ENCODE measurements at regions not wholly inside any gene's neighbourhood (a gene's known extent, or its start where the extent isn't known, plus 50 kb on each side); places are given as distances from the start of the nearest gene placed in this dataset.

DNA sequence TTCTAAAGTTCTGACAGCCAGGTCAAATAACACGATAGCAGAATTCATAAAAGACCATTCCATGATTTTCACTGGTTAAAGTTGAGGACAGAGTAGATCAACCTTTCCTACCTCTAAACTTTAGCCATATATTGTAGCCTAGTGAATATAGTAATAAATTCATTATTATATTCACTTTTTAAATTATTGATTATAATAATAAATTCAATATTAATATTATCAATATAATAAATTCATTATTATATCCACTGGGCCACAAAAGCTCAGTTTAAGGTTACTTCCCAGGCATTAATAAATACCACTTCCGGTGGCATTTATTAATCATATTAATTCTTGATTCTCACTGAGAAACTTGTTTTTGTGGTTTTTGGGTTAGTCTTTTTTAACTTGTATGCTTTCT, 85.7 kb upstream of the GPC6 start:
- FAIRE-seq (no peak), DNase-seq (ENCODE audit: low spot score) (no peak), ATAC-seq (no peak)
- intact Hi-C loops (cut with micrococcal nuclease; ENCODE audit: unreplicated experiment) (no loop called here), in situ Hi-C loops (cut with HindIII; ENCODE audit: extremely low pct_ligation_motif_present, low pct_unique_long_range_greater_than_20kb) (no loop called here)
- Histone ChIP-seq H3K79me2 (ENCODE audit: insufficient read depth, low read length) (no peaks in the 10 kb centered on the region), H3K9ac (ENCODE audit: insufficient read depth, low read depth, low read length) (no peak overlapping the region), H3K4me3 (replicated peaks in 1 of 3; ENCODE audit: insufficient read depth in 1 of 3, low read depth in 2 of 3, low read length in 3 of 3) (no peak overlapping the region), H3K36me3 (replicated peaks in 1 of 2; ENCODE audit: control insufficient read depth in 1 of 2, insufficient read depth in 2 of 2, low read length in 2 of 2) (no peaks in the 10 kb centered on the region), H4K20me1 (ENCODE audit: insufficient read depth, low read length) (no peaks in the 10 kb centered on the region), H3K4me1 (ENCODE audit: insufficient read depth, low read length) (no peaks in the 10 kb centered on the region), H3K4me2 (ENCODE audit: low read depth, low read length) (no peak overlapping the region), H3K27me3 (ENCODE audit: control insufficient read depth in 1 of 2, insufficient read depth in 2 of 2, low read length in 2 of 2) (no peaks in the 10 kb centered on the region), H2AFZ (ENCODE audit: low read length) (no peak overlapping the region), H3K9me3 (ENCODE audit: low read length) (no peaks in the 10 kb centered on the region), H3K27ac (ENCODE audit: extremely low read length, insufficient read depth, low read length) (no peak overlapping the region)
- CTCF ChIA-PET (ENCODE audit: low intra/inter-chr PET ratio, low total read pairs) = no interaction called here
- POLR2A ChIA-PET = no interaction called here
- TF ChIP-seq ZNF569 (CRISPR knock-in tag; IDR thresholded peaks at IDR 0.05; ENCODE audit: borderline replicate concordance) (no peak), FOXP1 (IDR thresholded peaks at IDR 0.05) (no peak), FOXP1 (CRISPR knock-in tag; IDR thresholded peaks at IDR 0.05) (no peak)
- TF ChIP-seq, protein P1, sequence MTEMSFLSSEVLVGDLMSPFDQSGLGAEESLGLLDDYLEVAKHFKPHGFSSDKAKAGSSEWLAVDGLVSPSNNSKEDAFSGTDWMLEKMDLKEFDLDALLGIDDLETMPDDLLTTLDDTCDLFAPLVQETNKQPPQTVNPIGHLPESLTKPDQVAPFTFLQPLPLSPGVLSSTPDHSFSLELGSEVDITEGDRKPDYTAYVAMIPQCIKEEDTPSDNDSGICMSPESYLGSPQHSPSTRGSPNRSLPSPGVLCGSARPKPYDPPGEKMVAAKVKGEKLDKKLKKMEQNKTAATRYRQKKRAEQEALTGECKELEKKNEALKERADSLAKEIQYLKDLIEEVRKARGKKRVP (CRISPR knock-in tag; IDR thresholded peaks at IDR 0.05) = no peak
- WGBS (ENCODE audit: low lambda C conversion rate) = 51% methylated on average over 2 of the region's 2 CpGs
- no TSS peak for BruUV-seq (replicated peaks)

DNA sequence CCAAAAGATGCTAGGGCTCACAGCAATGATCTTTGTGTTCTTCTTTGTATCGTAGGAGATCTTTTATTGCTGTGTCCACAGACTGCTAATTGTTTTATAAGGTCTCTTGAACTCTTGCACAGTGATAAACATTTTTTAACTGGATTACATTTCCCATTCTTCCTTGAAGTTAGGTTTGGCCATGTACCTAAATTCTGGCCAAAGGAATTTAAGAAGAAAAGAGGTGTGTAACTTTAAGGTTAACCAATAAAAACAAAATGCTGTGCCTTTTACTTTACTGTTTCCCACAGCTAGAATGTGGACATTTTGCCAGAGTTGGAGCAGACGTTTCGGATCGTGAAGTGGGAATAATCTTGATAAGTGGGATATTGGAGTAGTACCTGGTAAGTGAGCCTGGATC, 82.6 kb upstream of the GPC6 start:
- H3K27ac ChIP-seq (ENCODE audit: extremely low read length, insufficient read depth, low read length) = no peak overlapping the region
- H3K4me3 ChIP-seq (replicated peaks in 1 of 3; ENCODE audit: insufficient read depth in 1 of 3, low read depth in 2 of 3, low read length in 3 of 3) = no peak overlapping the region
- DNase-seq (ENCODE audit: low spot score) = no peak
- FAIRE-seq = no peak
- no peak overlapping the region for H3K9ac ChIP-seq (ENCODE audit: insufficient read depth, low read depth, low read length)
- no peaks in the 10 kb centered on the region for H3K4me1 ChIP-seq (ENCODE audit: insufficient read depth, low read length)
- ChIA-PET CTCF (ENCODE audit: low intra/inter-chr PET ratio, low total read pairs) (no interaction called here), POLR2A (no interaction called here)
- H3K27me3 ChIP-seq (ENCODE audit: control insufficient read depth in 1 of 2, insufficient read depth in 2 of 2, low read length in 2 of 2) = no peaks in the 10 kb centered on the region
- ATAC-seq = no peak
- H3K9me3 ChIP-seq (ENCODE audit: low read length) = no peaks in the 10 kb centered on the region
- in situ Hi-C loops (cut with HindIII; ENCODE audit: extremely low pct_ligation_motif_present, low pct_unique_long_range_greater_than_20kb) = no loop called here
- 2% methylated on average over 4 of the region's 4 CpGs for WGBS (ENCODE audit: low lambda C conversion rate)
- BruUV-seq (replicated peaks) = no TSS peak
- H3K36me3 ChIP-seq (replicated peaks in 1 of 2; ENCODE audit: control insufficient read depth in 1 of 2, insufficient read depth in 2 of 2, low read length in 2 of 2) = no peaks in the 10 kb centered on the region
- H4K20me1 ChIP-seq (ENCODE audit: insufficient read depth, low read length) = no peaks in the 10 kb centered on the region
- intact Hi-C loops (cut with micrococcal nuclease; ENCODE audit: unreplicated experiment) = no loop called here
- no peaks in the 10 kb centered on the region for H3K79me2 ChIP-seq (ENCODE audit: insufficient read depth, low read length)
- H2AFZ ChIP-seq (ENCODE audit: low read length) = no peak overlapping the region
- no peak overlapping the region for H3K4me2 ChIP-seq (ENCODE audit: low read depth, low read length)
- TF ChIP-seq, protein P2, sequence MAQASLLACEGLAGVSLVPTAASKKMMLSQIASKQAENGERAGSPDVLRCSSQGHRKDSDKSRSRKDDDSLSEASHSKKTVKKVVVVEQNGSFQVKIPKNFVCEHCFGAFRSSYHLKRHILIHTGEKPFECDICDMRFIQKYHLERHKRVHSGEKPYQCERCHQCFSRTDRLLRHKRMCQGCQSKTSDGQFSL (CRISPR knock-in tag; IDR thresholded peaks at IDR 0.05) = no peak
- TF ChIP-seq, protein P3, sequence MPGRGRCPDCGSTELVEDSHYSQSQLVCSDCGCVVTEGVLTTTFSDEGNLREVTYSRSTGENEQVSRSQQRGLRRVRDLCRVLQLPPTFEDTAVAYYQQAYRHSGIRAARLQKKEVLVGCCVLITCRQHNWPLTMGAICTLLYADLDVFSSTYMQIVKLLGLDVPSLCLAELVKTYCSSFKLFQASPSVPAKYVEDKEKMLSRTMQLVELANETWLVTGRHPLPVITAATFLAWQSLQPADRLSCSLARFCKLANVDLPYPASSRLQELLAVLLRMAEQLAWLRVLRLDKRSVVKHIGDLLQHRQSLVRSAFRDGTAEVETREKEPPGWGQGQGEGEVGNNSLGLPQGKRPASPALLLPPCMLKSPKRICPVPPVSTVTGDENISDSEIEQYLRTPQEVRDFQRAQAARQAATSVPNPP (CRISPR knock-in tag; IDR thresholded peaks at IDR 0.05) = no peak
- TF ChIP-seq, protein P4, sequence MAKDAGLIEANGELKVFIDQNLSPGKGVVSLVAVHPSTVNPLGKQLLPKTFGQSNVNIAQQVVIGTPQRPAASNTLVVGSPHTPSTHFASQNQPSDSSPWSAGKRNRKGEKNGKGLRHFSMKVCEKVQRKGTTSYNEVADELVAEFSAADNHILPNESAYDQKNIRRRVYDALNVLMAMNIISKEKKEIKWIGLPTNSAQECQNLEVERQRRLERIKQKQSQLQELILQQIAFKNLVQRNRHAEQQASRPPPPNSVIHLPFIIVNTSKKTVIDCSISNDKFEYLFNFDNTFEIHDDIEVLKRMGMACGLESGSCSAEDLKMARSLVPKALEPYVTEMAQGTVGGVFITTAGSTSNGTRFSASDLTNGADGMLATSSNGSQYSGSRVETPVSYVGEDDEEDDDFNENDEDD (CRISPR knock-in tag; IDR thresholded peaks at IDR 0.05; ENCODE audit: borderline replicate concordance) = no peak
- TF ChIP-seq ZNF44 (CRISPR knock-in tag; IDR thresholded peaks at IDR 0.05) = no peak
- TF ChIP-seq, protein P5, sequence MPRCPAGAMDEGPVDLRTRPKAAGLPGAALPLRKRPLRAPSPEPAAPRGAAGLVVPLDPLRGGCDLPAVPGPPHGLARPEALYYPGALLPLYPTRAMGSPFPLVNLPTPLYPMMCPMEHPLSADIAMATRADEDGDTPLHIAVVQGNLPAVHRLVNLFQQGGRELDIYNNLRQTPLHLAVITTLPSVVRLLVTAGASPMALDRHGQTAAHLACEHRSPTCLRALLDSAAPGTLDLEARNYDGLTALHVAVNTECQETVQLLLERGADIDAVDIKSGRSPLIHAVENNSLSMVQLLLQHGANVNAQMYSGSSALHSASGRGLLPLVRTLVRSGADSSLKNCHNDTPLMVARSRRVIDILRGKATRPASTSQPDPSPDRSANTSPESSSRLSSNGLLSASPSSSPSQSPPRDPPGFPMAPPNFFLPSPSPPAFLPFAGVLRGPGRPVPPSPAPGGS (CRISPR knock-in tag; IDR thresholded peaks at IDR 0.05) = no peak
- TF ChIP-seq, protein P6, sequence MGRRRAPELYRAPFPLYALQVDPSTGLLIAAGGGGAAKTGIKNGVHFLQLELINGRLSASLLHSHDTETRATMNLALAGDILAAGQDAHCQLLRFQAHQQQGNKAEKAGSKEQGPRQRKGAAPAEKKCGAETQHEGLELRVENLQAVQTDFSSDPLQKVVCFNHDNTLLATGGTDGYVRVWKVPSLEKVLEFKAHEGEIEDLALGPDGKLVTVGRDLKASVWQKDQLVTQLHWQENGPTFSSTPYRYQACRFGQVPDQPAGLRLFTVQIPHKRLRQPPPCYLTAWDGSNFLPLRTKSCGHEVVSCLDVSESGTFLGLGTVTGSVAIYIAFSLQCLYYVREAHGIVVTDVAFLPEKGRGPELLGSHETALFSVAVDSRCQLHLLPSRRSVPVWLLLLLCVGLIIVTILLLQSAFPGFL (CRISPR knock-in tag; IDR thresholded peaks at IDR 0.05) = no peak
- TF ChIP-seq ZNF670 (CRISPR knock-in tag; IDR thresholded peaks at IDR 0.05; ENCODE audit: borderline replicate concordance) = no peak
- no peak for TF ChIP-seq GZF1 (CRISPR knock-in tag; IDR thresholded peaks at IDR 0.05)
- no peak for TF ChIP-seq ZNF383 (CRISPR knock-in tag; IDR thresholded peaks at IDR 0.05; ENCODE audit: borderline replicate concordance)
- TF ChIP-seq YEATS2 (CRISPR knock-in tag; IDR thresholded peaks at IDR 0.05; ENCODE audit: borderline replicate concordance) = no peak

Measured in HepG2 (cell line).